ENCODE measurements at regions not wholly inside any gene's neighbourhood (a gene's known extent, or its start where the extent isn't known, plus 50 kb on each side); places are given as distances from the start of the nearest gene placed in this dataset.

GRCh38 chr13:22744688-22745452, 435.9 kb upstream of the SGCG start:
- ChIA-PET POLR2A (no interaction called here), CTCF (no interaction called here)
- DNase-seq (ENCODE audit: low read depth, low spot score): no peak
- Histone ChIP-seq H3K36me3 (ENCODE audit: control insufficient read depth in 2 of 2, extremely low read depth in 1 of 2, insufficient read depth in 2 of 2, low read length in 2 of 2) (no peaks in the 10 kb centered on the region), H4K20me1 (replicated peaks; ENCODE audit: control insufficient read depth, extremely low read depth, insufficient read depth, low read length) (no peaks in the 10 kb centered on the region), H3K4me1 (ENCODE audit: control insufficient read depth, extremely low read depth, insufficient read depth, low read length) (no peaks in the 10 kb centered on the region), H2AFZ (ENCODE audit: low read depth, low read length) (no peak overlapping the region), H3K4me3 (replicated peaks in 1 of 3; ENCODE audit: insufficient read depth in 1 of 3, low read depth in 1 of 3, low read length in 3 of 3) (no peak overlapping the region), H3K27ac (ENCODE audit: insufficient read depth, low read depth, low read length) (no peak overlapping the region), H3K9me1 (replicated peaks; ENCODE audit: control insufficient read depth, extremely low read depth, insufficient read depth, low read length) (no peaks in the 10 kb centered on the region), H3K9me3 (replicated peaks; ENCODE audit: control insufficient read depth, insufficient read depth, low read length) (no peaks in the 10 kb centered on the region), H3K4me2 (ENCODE audit: insufficient read depth, low read length) (no peak overlapping the region), H3K79me2 (ENCODE audit: control insufficient read depth, insufficient read depth, low read length) (no peaks in the 10 kb centered on the region), H3K9ac (replicated peaks; ENCODE audit: extremely low read depth, insufficient read depth, low read length) (no peak overlapping the region), H3K27me3 (ENCODE audit: control insufficient read depth in 2 of 2, insufficient read depth in 2 of 2, low read length in 2 of 2) (no peaks in the 10 kb centered on the region)
- no peak for FAIRE-seq
- intact Hi-C loops (cut with micrococcal nuclease): no loop called here
- dilution Hi-C loops (cut with MboI; ENCODE audit: extremely low pct_ligation_motif_present, low sequenced_read_pairs): no loop called here
- TF ChIP-seq JUN (IDR thresholded peaks at IDR 0.05; ENCODE audit: borderline replicate concordance, insufficient read depth, insufficient read length, low read depth) (no peak), MAX (IDR thresholded peaks at IDR 0.05; ENCODE audit: insufficient read depth, insufficient read length) (no peak), POLR2AphosphoS5 (IDR thresholded peaks at IDR 0.05; ENCODE audit: insufficient read depth, low read depth, low read length) (no peak), GATA2 (IDR thresholded peaks at IDR 0.05; ENCODE audit: insufficient read depth, insufficient read length, low read depth, low read length) (no peak), CTCF (IDR thresholded peaks at IDR 0.05; ENCODE audit: extremely low read depth in 1 of 2, insufficient read depth in 1 of 2, low read depth in 1 of 2, low read length in 2 of 2) (no peak), POLR2A (IDR thresholded peaks at IDR 0.05; ENCODE audit: low read depth, low read length) (no peak), MYC (IDR thresholded peaks at IDR 0.05; ENCODE audit: low read depth, low read length) (no peak), EZH2 (IDR thresholded peaks at IDR 0.05; ENCODE audit: borderline replicate concordance, low read depth, low read length, severe bottlenecking) (no peak), FOS (IDR thresholded peaks at IDR 0.05; ENCODE audit: borderline replicate concordance, insufficient read depth, low read length) (no peak)
- no TSS peak for BruUV-seq (replicated peaks)

All from endothelial cell of umbilical vein (primary cell).